ENCODE measurements at regions not wholly inside any gene's neighbourhood (a gene's known extent, or its start where the extent isn't known, plus 50 kb on each side); places are given as distances from the start of the nearest gene placed in this dataset.

DNA sequence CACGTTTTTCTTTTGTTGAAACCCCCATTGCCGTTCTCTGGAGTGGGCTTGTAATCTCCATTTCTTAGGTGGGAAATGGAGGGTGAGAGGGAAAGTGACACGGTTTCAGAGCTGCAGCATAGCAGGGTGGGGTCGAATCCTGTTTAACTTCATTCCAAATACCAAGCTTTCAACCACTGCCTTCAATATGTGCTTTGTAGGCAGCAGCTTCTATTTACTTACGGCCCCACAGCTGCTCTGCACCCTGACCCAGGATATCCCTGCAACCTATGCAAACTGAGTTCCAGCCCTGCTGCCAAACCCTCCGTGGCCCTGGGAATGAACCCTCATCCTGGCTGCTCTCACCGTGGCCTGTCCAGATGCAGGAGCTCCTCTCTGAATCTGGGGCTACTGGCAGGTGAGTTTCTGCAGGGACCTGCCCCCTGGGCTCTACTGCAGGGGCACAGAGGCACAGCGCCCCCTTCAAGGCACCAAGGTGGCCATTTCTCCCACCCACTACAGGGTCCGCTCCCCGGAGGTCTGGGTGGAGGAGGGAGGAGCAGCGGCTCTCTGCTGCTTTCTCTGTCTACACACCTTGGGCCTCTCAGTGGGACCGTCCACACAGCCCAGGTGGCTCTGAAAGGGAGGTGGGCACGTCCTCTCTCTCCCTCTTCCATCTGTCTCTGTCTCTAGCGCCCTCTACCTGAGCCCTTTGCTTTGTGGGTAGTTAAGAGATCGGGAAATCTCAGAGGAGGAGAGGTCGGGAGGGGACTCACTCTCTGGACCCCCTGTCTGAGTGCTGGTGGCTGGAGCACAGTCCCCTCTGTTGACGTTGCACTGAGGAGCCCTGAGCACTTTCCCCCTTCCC, 279.1 kb downstream of the BRD1 start:
- peak; percentile 88 for DNase-seq
- no peaks in the 10 kb centered on the region for H3K27me3 ChIP-seq (ENCODE audit: control insufficient read depth, insufficient read depth, low read length)
- H3K4me3 ChIP-seq (ENCODE audit: insufficient read depth, low read depth, low read length), result no peak overlapping the region
- no peaks in the 10 kb centered on the region for H3K36me3 ChIP-seq (replicated peaks; ENCODE audit: control insufficient read depth, insufficient read depth, low read length)

DNA sequence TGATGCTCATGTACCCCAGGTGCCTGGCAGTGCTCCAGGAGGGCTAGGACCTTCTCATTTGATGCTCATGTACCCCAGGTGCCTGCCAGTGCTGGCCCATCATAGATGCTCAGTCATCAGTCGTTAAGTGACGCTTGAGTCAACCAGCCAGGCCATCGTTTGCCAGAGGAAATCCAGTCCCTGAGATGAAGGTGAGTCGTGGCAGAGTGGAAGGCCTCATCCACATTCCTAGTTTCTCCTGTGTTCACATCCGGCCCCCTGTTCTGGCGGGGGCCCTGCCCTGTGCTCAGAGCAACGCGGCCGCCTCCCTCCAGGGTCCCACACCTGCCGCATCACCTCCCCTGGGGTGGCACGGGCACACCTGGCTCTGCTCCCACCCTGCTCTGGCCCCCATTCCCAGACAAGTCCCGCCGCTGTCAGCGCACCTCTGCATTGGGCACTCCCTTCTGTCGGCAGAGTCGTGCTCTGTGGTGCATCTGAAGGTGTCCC, 279.9 kb downstream of the BRD1 start:
- DNase-seq, result no peak
- Histone ChIP-seq H3K27me3 (ENCODE audit: control insufficient read depth, insufficient read depth, low read length) (no peaks in the 10 kb centered on the region), H3K36me3 (replicated peaks; ENCODE audit: control insufficient read depth, insufficient read depth, low read length) (no peaks in the 10 kb centered on the region), H3K4me3 (ENCODE audit: insufficient read depth, low read depth, low read length) (no peak overlapping the region)

GRCh38 chr22:49546811-49547585, 280.7 kb downstream of the BRD1 start:
- no peak overlapping the region for H3K4me3 ChIP-seq (ENCODE audit: insufficient read depth, low read depth, low read length)
- H3K27me3 ChIP-seq (ENCODE audit: control insufficient read depth, insufficient read depth, low read length), result no peaks in the 10 kb centered on the region
- DNase-seq, result no peak
- H3K36me3 ChIP-seq (replicated peaks; ENCODE audit: control insufficient read depth, insufficient read depth, low read length), result no peaks in the 10 kb centered on the region

DNA sequence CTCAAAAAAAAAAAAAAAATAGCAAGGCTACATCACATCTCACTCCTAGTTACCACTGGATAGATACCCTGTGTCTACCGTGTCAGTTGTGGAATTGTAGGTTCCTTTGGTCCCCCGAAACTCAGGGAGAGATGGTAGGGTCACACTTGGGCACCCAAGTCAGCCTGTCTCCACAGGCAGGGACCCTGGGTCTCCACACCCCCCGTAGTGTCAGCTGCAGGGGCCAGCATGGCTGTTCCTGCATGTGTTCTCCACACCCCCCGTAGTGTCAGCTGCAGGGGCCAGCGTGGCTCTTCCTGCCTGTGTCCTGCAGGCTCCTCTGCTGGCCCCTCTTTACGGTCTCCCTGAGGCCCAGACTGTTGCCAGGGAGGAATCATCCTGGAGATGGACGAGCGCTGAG, 282.1 kb downstream of the BRD1 start:
- Histone ChIP-seq H3K27me3 (ENCODE audit: control insufficient read depth, insufficient read depth, low read length) (no peaks in the 10 kb centered on the region), H3K4me3 (ENCODE audit: insufficient read depth, low read depth, low read length) (no peak overlapping the region)
- no peak for DNase-seq

GRCh38 chr22:49544286-49544685, 283.4 kb downstream of the BRD1 start:
- Histone ChIP-seq H3K36me3 (replicated peaks; ENCODE audit: control insufficient read depth, insufficient read depth, low read length) (no peaks in the 10 kb centered on the region), H3K4me3 (ENCODE audit: insufficient read depth, low read depth, low read length) (no peak overlapping the region), H3K27me3 (ENCODE audit: control insufficient read depth, insufficient read depth, low read length) (no peaks in the 10 kb centered on the region)
- no peak for DNase-seq

More for the DNA sequence above, 282.1 kb downstream of the BRD1 start:
- H3K36me3 ChIP-seq (replicated peaks; ENCODE audit: control insufficient read depth, insufficient read depth, low read length), result no peaks in the 10 kb centered on the region

DNA sequence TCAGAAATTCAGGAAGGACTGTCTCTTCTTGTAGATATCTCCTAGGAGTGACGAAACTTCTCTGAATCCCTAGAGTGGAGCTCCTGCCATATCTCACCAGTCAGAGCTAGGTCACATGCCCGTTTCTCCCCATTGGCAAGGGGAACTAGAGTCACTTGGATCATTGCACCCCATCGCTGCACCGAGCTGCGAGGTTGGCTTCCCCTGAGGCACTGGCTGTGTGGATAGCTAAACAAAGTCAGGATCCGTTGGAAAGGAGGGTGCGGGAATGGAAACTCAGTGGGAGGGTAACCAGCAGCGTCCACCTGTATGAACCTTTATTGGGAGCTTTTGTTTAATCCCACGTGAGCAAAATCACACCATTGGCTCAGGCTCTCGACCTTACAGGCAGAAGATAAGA, 283.8 kb downstream of the BRD1 start:
- DNase-seq, result no peak
- H3K4me3 ChIP-seq (ENCODE audit: insufficient read depth, low read depth, low read length), result no peak overlapping the region
- H3K27me3 ChIP-seq (ENCODE audit: control insufficient read depth, insufficient read depth, low read length), result no peaks in the 10 kb centered on the region
- H3K36me3 ChIP-seq (replicated peaks; ENCODE audit: control insufficient read depth, insufficient read depth, low read length), result no peaks in the 10 kb centered on the region

GRCh38 chr22:49541693-49542230, 285.9 kb downstream of the BRD1 start:
- no peaks in the 10 kb centered on the region for H3K36me3 ChIP-seq (replicated peaks; ENCODE audit: control insufficient read depth, insufficient read depth, low read length)
- H3K4me3 ChIP-seq (ENCODE audit: insufficient read depth, low read depth, low read length), result no peak overlapping the region
- no peaks in the 10 kb centered on the region for H3K27me3 ChIP-seq (ENCODE audit: control insufficient read depth, insufficient read depth, low read length)
- no peak for DNase-seq

DNA sequence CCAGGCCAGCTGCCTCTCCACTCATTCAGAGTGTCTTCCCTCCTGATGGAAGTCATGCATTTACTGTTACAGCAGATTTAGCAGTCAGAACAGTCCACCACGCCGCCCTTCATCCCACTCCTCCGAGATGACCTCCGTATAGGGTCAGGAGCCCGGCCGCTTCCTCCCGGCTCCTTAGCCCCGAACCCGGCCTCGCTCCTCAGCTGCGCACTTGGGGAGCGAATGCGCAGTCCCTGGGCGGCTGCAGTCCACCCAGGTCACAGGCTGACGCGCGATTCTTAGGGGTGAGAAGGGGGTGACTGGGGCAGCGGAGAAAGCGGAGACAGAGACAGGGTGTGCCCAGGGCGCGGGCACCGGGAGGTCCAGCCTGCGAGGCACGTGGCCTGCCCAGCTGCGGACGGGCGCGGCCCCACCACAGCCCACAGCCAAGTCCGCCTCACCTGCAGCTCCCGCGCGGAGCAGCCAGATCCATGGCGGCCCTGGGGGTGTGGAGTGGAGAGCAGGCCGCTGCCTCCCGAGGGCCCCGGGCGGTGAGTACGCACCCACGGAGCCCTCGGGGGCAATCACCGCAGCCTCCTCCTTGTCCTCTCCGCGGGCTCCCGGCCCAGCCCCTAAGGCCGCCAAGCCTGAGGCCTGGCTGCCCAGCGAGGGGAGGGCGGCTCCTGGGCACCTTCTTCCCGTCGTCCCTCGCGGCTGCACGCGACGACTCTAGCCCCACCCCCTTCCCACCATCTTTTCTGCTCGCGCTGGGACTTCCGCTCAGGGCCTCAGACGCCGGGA, 286.6 kb downstream of the BRD1 start:
- H3K4me3 ChIP-seq (ENCODE audit: insufficient read depth, low read depth, low read length), result no peak overlapping the region
- no peaks in the 10 kb centered on the region for H3K36me3 ChIP-seq (replicated peaks; ENCODE audit: control insufficient read depth, insufficient read depth, low read length)
- H3K27me3 ChIP-seq (ENCODE audit: control insufficient read depth, insufficient read depth, low read length), result no peaks in the 10 kb centered on the region
- no peak for DNase-seq

GRCh38 chr22:49540084-49540912, 287.4 kb downstream of the BRD1 start:
- H3K27me3 ChIP-seq (ENCODE audit: control insufficient read depth, insufficient read depth, low read length), result no peaks in the 10 kb centered on the region
- H3K4me3 ChIP-seq (ENCODE audit: insufficient read depth, low read depth, low read length), result no peak overlapping the region
- DNase-seq, result no peak
- H3K36me3 ChIP-seq (replicated peaks; ENCODE audit: control insufficient read depth, insufficient read depth, low read length), result no peaks in the 10 kb centered on the region

DNA sequence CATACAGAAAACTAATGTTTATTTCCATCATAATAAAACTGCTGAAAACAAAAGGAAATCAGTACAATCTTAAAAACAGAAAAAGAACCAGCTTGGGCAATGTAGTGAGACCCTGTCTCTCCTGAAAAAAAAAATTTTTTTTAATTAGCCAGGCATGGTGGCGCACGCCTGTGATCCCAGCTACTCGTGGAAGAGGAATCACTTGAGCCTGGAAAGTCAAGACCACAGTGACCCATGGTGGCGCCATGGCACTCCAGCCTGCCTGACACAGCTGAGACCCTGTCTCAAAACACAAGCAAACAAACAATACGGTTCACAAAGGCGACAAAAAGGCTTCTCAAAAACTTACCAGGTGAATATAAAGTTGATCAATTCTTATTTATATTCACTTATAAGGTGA, 289.7 kb downstream of the BRD1 start:
- no peaks in the 10 kb centered on the region for H3K27me3 ChIP-seq (ENCODE audit: control insufficient read depth, insufficient read depth, low read length)
- no peaks in the 10 kb centered on the region for H3K36me3 ChIP-seq (replicated peaks; ENCODE audit: control insufficient read depth, insufficient read depth, low read length)
- DNase-seq, result no peak
- no peak overlapping the region for H3K4me3 ChIP-seq (ENCODE audit: insufficient read depth, low read depth, low read length)

GRCh38 chr22:49536571-49537131, 291.0 kb downstream of the BRD1 start:
- no peaks in the 10 kb centered on the region for H3K27me3 ChIP-seq (ENCODE audit: control insufficient read depth, insufficient read depth, low read length)
- H3K36me3 ChIP-seq (replicated peaks; ENCODE audit: control insufficient read depth, insufficient read depth, low read length), result no peaks in the 10 kb centered on the region
- no peak overlapping the region for H3K4me3 ChIP-seq (ENCODE audit: insufficient read depth, low read depth, low read length)
- peak; percentile 89 for DNase-seq

GRCh38 chr22:49535527-49536125, 292.0 kb downstream of the BRD1 start:
- no peaks in the 10 kb centered on the region for H3K36me3 ChIP-seq (replicated peaks; ENCODE audit: control insufficient read depth, insufficient read depth, low read length)
- H3K27me3 ChIP-seq (ENCODE audit: control insufficient read depth, insufficient read depth, low read length), result no peaks in the 10 kb centered on the region
- DNase-seq, result peak; percentile 72
- H3K4me3 ChIP-seq (ENCODE audit: insufficient read depth, low read depth, low read length), result no peak overlapping the region

DNA sequence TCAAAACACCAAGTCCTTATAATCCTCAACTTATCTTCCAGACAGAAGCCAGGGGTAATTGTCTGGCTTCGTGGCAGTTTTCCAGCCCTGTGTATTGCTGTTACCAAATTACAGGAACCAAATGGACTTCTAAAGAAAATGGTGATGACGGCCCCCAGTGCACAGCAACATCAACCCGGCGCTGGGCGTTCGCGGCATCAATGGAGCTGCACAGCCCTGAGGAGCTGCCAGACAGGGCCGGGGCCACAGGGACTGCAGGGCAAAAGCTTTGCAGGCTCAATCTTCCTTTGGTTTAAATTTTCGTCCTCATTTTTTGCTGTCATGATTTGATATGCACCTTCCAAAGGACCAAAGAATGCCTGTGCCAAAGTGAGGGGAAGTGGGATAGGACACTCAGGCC, 292.5 kb downstream of the BRD1 start:
- no peak for DNase-seq

More for the DNA sequence above, 292.5 kb downstream of the BRD1 start:
- Histone ChIP-seq H3K4me3 (ENCODE audit: insufficient read depth, low read depth, low read length) (no peak overlapping the region), H3K36me3 (replicated peaks; ENCODE audit: control insufficient read depth, insufficient read depth, low read length) (no peaks in the 10 kb centered on the region), H3K27me3 (ENCODE audit: control insufficient read depth, insufficient read depth, low read length) (no peaks in the 10 kb centered on the region)

All from H7 (cell line).